AG04450 (cell line): ENCODE measurements at regions not wholly inside any gene's neighbourhood (a gene's known extent, or its start where the extent isn't known, plus 50 kb on each side); places are given as distances from the start of the nearest gene placed in this dataset.

Experiments
- CTCF ChIA-PET: fragments of 300-600, 350-600 bp; formaldehyde crosslinking; extraction: SDS; loops from one replicate; lab custom pipeline; 2022; ENCODE audit warnings: antibody characterized with exemption, inconsistent platforms; lab: Charles Lee
- POLR2A ChIA-PET: fragments of 350-600 bp; formaldehyde crosslinking; extraction: SDS; loops from one replicate; lab custom pipeline; 2021; ENCODE audit warnings: antibody characterized with exemption, inconsistent platforms; lab: Yijun Ruan, JAX
- DNase-seq: peaks from one replicate; pipeline ENCODE4 v3.0.0-alpha.2; 2011; ENCODE audit warnings: low read depth, low spot score
- H3K27ac ChIP-seq: one replicate; pipeline ENCODE4 v1.5.1; 2012; ENCODE audit warnings: low read depth, low read length, control low read depth
- H3K27me3 ChIP-seq: one replicate; pipeline ENCODE4 v1.6.0; 2012; ENCODE audit warnings: low read length; ENCODE audit not compliant: control insufficient read depth, insufficient read depth
- H3K4me3 ChIP-seq: 2 replicates; pipeline ENCODE4 v1.5.1; 2011; ENCODE audit warnings: mild to moderate bottlenecking, low read depth, low read length, control low read depth
- H3K9me3 ChIP-seq: 2 replicates; pipeline ENCODE4 v1.5.1; 2012; ENCODE audit warnings: low read length; ENCODE audit not compliant: control insufficient read depth, insufficient read depth
- CTCF ChIP-seq: IDR thresholded peaks from 2 replicates; pipeline ENCODE4 v1.5.1; 2011; ENCODE audit warnings: low read depth, low read length, control low read depth, inconsistent platforms

- Histone ChIP-seq H3K27ac (no peak overlapping the region), H3K27me3 (peaks cover 20% of the 10 kb centered on the region), H3K9me3 (no peaks in the 10 kb centered on the region), H3K4me3 (no peak overlapping the region)
- CTCF ChIA-PET = no interaction called here
- DNase-seq = no peak
- POLR2A ChIA-PET = no interaction called here
- no peak for TF ChIP-seq CTCF
These were observed 496.2 kb upstream of the ZFHX3 start for GRCh38 chr16:73543970-73544599.

GRCh38 chr16:73543331-73543969 lies 495.5 kb upstream of the ZFHX3 start:
- H3K27me3 ChIP-seq = peaks cover 20% of the 10 kb centered on the region
- CTCF ChIA-PET = no interaction called here
- TF ChIP-seq CTCF = no peak
- DNase-seq = no peak
- POLR2A ChIA-PET = no interaction called here
- H3K9me3 ChIP-seq = no peaks in the 10 kb centered on the region
- H3K27ac ChIP-seq = no peak overlapping the region
- no peak overlapping the region for H3K4me3 ChIP-seq

GRCh38 chr16:73542885-73543284 lies 495.0 kb upstream of the ZFHX3 start:
- CTCF ChIA-PET = no interaction called here
- H3K9me3 ChIP-seq = no peaks in the 10 kb centered on the region
- POLR2A ChIA-PET = no interaction called here
- H3K4me3 ChIP-seq = no peak overlapping the region
- peaks cover 20% of the 10 kb centered on the region for H3K27me3 ChIP-seq
- no peak for TF ChIP-seq CTCF
- no peak overlapping the region for H3K27ac ChIP-seq
- no peak for DNase-seq

- H3K9me3 ChIP-seq = no peaks in the 10 kb centered on the region
- no peak overlapping the region for H3K27ac ChIP-seq
- no peak for TF ChIP-seq CTCF
- ChIA-PET CTCF (no interaction called here), POLR2A (no interaction called here)
- no peak overlapping the region for H3K4me3 ChIP-seq
- DNase-seq = no peak
- H3K27me3 ChIP-seq = no peaks in the 10 kb centered on the region
These were observed 490.0 kb upstream of the ZFHX3 start for GRCh38 chr16:73537921-73538320.

GRCh38 chr16:73536931-73537330 lies 489.0 kb upstream of the ZFHX3 start:
- ChIA-PET POLR2A (no interaction called here), CTCF (no interaction called here)
- Histone ChIP-seq H3K9me3 (no peaks in the 10 kb centered on the region), H3K4me3 (no peak overlapping the region), H3K27me3 (no peaks in the 10 kb centered on the region), H3K27ac (no peak overlapping the region)
- TF ChIP-seq CTCF = no peak
- no peak for DNase-seq
